ENCODE measurements at regions not wholly inside any gene's neighbourhood (a gene's known extent, or its start where the extent isn't known, plus 50 kb on each side); places are given as distances from the start of the nearest gene placed in this dataset.

DNA sequence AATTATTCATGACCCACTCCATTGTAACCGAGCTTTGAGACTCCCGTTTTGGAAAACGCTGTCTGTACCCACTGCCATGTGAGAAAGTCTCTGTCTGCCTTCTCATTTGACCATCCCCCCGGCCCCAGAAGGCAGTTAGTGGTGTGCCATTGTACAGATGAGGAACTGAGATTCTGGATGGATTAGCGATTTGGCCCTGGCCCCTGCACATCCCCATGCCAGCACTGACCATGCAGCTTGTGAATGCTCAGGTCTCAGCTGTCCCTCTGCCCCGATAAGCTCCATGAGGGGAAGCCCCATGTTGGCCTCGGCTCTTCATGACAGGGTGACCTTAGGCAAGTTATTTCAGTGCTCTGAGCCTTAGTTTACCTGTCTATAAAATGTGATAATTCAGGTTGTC, 153.0 kb upstream of the SMAD3 start:
- TF ChIP-seq EP300 (IDR thresholded peaks at IDR 0.05; ENCODE audit: borderline replicate concordance in 1 of 2, control insufficient read depth in 1 of 2, low read depth in 2 of 2, low read length in 2 of 2) (no peak), HDAC2 (IDR thresholded peaks at IDR 0.05) (no peak), ZBED1 (IDR thresholded peaks at IDR 0.05; ENCODE audit: borderline replicate concordance) (no peak), NFYB (IDR thresholded peaks at IDR 0.05; ENCODE audit: insufficient read depth, low read depth, low read length) (no peak), HCFC1 (IDR thresholded peaks at IDR 0.05; ENCODE audit: low read length) (no peak), CTCF (IDR thresholded peaks at IDR 0.05 in 2 of 3, conservative IDR thresholded peaks at IDR 0.05 in 1 of 3; ENCODE audit: control insufficient read depth in 2 of 3, extremely low read depth in 1 of 3, insufficient read depth in 1 of 3, low read depth in 3 of 3, low read length in 3 of 3) (no peak), GABPA (IDR thresholded peaks at IDR 0.05; ENCODE audit: low read depth) (no peak), CHD1 (IDR thresholded peaks at IDR 0.05; ENCODE audit: low read depth, low read length) (no peak), FOS (IDR thresholded peaks at IDR 0.05; ENCODE audit: borderline replicate concordance, extremely low read depth, insufficient read length) (no peak), HSF1 (IDR thresholded peaks at IDR 0.05; ENCODE audit: low read depth, low read length) (no peak)
- TF ChIP-seq, protein P1, sequence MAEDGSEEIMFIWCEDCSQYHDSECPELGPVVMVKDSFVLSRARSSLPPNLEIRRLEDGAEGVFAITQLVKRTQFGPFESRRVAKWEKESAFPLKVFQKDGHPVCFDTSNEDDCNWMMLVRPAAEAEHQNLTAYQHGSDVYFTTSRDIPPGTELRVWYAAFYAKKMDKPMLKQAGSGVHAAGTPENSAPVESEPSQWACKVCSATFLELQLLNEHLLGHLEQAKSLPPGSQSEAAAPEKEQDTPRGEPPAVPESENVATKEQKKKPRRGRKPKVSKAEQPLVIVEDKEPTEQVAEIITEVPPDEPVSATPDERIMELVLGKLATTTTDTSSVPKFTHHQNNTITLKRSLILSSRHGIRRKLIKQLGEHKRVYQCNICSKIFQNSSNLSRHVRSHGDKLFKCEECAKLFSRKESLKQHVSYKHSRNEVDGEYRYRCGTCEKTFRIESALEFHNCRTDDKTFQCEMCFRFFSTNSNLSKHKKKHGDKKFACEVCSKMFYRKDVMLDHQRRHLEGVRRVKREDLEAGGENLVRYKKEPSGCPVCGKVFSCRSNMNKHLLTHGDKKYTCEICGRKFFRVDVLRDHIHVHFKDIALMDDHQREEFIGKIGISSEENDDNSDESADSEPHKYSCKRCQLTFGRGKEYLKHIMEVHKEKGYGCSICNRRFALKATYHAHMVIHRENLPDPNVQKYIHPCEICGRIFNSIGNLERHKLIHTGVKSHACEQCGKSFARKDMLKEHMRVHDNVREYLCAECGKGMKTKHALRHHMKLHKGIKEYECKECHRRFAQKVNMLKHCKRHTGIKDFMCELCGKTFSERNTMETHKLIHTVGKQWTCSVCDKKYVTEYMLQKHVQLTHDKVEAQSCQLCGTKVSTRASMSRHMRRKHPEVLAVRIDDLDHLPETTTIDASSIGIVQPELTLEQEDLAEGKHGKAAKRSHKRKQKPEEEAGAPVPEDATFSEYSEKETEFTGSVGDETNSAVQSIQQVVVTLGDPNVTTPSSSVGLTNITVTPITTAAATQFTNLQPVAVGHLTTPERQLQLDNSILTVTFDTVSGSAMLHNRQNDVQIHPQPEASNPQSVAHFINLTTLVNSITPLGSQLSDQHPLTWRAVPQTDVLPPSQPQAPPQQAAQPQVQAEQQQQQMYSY (CRISPR knock-in tag; IDR thresholded peaks at IDR 0.05): no peak
